HG03378 (cell line): ENCODE measurements at regions not wholly inside any gene's neighbourhood (a gene's known extent, or its start where the extent isn't known, plus 50 kb on each side); places are given as distances from the start of the nearest gene placed in this dataset.
"Not testable (repeated sequence)": the region's sequence is repeated elsewhere in the genome, so short reads cannot be mapped to it uniquely, and the experiment has no call there.

ENCODE experiments used
- ATAC-seq: cut with Tn5 transposase; IDR thresholded peaks from one replicate; pipeline ENCODE4 v1.9.1; 2021; ENCODE audit warnings: mild to moderate bottlenecking, moderate library complexity; ENCODE audit not compliant: unreplicated experiment

DNA sequence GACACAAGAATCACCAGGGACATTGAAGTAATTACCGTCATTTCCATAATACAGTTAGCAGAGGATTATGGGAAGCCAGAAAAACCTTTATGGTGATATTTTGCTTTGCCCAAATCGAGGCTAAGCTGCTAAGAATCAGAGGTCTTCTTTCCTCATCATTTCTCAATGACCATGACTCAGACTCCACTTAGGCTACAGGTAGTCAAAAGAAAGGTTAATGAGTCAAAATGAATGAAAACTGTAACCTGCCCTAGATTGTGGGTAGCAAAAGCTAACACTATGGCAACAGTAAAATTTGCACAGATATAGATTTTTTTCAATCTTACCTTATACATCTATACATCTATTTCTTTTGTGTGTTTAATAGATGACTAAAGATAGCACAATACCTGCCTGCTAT is 185.8 kb downstream of the CARTPT start:
- no peak for ATAC-seq

DNA sequence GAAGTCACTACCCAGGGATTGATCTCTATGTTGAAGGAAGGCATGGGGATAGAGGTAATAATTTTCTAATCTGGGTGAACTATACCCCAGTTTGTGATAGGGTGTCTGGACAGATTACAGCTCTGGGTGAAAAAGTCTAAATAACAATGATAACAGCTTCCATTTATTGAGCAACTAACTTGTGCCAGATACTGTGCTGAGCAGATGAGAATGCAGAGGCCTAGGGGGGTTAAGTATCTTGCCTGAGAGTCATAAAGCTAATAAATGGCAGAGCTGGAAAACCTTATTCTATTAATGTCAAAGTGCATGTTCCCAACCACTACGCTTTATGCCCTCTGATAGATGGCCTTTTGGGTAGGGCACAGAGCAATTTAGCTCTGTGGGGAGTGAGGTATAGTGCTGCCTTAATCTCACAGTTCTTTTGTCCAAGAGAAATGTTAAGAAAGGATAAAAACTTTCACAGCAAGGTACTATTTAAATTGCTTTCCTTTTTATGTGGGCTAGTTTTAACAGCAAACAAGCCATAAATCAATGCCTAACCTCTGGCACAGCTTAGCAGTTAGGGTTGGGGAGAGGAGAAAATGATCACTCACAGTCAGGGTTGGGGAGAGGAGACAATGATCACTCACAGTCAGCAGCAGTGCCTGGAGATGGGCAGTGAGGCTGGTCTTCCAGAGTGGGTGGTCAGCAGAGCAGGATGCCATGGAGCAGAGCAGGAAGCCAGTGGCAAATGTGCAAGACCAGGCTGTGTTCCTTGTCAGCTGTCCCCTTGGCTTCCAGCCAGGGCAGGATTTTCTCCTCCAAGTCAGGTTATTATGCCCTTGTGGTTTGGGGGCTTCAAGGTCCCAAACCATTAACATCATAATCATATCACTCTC is 187.0 kb downstream of the CARTPT start:
- ATAC-seq = no peak

DNA sequence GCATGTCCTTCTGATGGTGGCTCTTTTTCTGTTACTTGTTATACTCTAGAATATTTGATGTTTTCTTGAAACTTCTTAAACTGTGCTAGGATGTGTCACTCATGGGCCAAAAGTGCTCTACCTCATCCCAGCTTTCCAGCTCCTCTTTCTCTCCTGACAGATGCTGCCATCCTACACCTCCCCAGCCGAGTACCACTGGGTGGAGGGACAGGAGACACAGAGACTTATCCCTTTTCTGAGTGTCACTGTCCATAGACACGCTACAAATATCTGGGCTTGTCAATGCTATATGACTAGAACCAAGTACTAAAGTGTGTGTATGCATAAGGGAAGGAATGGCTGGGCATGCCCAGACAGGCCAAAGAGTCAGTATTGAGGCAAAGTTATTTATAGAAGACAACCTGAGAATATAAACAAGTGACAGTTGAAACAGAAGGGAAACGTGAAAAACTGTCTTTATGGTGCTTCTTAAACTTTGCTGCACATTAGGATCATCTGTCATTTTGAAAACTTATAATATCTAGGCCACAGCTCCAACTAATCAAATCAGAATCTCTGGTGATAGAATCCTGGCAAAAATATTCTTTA is 188.0 kb downstream of the CARTPT start:
- no peak for ATAC-seq

DNA sequence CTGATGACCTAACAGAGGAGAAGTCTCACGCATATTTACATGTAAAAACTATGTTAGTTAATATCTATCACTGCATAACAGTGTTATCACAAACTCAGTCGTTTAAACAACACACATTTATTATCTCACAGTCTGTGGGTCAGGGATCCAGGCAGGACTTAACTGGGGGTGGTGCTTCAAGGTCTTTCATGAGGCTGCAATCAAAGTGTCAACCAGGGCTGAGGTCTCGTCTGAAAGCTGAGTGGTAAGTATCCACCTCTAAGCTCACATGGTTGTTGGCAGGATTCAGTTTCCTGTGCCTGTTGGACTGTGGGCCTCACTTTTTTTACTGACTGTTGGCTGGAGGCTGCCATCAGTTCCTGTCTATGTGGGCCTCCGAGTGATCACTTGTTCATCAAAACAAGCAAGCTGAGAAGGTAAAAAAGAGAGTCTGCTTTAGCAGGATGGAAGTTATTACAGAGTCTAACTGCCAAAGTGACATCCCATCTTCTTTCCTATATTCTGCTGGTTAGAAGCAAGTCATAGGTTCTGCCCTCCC is 188.6 kb downstream of the CARTPT start:
- no peak for ATAC-seq

DNA sequence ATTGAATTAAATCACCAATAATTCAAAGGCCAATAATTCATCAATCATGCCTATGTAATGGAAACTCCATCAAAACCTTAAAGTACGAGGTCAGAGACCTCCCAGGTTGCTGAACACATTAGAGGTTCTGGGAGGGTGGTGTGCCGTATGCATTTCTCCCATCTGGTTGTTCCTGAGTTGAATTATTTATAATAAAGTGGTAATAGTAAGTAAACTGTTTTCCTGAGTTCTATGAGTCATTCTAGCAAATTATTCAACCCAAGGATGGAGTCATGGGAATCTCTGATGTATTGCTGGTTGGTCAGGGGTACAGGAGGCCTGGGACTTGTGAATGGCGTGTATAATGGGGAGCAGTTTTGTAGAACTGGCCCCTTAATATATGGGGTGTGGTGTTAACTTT is 191.7 kb downstream of the CARTPT start:
- ATAC-seq = no peak

DNA sequence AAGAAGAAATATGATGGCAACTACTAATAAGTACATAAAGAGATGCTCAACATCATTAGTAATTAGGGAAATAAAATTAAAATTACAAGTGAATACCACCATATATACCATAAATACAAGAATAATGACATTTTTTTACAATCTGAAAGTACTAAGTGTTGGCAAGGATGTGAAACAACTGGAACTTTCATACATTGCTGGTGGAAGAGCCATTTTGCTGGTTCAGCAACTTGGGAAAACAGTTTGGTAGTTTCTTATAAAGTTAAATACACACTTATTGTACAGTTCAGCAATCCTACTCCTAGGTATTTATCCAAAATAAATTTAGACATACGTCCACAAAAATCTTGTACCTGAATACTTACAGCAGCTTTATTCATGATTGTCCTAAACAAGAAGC is 192.9 kb downstream of the CARTPT start:
- no peak for ATAC-seq

DNA sequence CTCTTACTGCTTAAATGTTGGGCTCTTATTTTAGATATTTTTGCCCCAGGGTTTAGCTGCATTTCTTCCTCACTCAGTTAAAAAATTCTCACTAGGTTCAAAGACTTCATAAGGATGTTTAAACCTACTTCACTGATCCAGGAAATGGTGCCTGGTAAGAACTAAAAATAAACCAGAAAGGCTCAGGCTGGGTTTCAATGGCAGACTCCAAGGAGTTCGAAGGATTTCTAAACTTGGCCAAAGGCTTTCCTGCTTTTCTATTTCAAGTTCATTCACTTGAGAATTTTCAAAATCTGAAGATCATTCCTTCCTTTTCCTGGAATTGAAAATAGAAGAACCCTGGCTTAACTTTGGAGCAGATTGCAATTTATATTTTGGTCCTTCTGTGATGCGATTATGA is 193.0 kb upstream of the MAP1B start:
- ATAC-seq = no peak

DNA sequence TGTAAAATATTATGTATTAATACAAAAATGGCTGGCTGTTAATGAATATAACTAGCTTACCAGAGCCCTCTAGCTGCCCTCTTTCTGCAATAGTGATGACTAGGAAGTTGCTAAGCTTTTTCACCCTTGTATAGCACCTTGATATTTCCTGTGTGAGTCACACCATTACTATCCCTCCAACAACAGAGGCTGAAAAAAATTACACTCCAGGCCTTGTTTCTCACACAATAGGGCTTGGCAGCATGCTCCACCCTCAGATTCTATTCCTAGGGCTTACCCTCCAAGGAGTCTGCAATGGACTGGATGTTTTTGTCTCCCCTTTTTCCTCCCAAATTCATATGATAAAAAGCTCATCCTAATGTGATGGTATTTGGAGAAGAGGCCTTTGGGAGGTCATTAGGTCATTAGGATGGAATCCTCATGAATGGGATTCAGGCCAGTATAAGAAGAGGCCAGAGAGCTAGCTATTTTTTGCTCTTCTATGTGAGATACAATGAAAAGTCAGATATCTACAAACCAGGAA is 184.6 kb upstream of the MAP1B start:
- ATAC-seq = no peak

DNA sequence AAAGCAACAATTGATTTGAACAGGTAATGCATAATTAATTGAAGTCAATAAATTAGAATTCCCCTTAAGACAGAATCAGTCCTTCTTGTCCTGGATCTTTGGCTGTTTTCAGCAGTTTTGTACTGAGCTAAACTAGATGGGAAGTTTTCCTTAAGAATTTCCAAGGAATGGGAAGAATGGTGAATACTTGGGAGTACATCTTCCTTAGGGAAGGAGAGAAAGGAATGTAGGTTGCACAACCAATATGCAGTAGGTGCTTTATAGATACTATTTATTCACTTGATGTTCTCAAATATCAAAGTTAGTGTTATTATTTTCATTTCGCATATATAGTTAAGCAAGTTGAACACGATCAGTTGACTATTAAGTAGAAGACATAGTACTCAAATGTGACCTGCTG is 183.5 kb upstream of the MAP1B start:
- no peak for ATAC-seq

DNA sequence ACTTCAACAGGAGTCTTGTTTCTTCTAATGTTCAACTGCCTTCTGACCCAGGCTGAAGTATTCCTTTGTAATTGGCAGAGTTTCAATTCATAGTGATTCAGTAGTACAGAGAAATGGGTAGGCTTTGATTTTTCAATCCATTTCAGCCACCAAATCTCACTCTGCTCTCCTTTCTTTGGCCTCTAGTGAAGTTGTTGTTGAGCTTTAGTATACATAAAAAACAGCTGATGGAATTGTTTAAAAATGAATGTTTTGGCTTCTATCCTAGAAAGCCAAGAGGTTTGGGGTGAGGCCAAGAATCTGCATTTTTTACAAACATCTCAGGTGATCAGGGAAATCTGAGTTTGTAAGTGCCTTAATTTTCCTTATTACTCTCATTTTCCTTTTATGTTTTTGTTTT is 182.9 kb upstream of the MAP1B start:
- no peak for ATAC-seq

DNA sequence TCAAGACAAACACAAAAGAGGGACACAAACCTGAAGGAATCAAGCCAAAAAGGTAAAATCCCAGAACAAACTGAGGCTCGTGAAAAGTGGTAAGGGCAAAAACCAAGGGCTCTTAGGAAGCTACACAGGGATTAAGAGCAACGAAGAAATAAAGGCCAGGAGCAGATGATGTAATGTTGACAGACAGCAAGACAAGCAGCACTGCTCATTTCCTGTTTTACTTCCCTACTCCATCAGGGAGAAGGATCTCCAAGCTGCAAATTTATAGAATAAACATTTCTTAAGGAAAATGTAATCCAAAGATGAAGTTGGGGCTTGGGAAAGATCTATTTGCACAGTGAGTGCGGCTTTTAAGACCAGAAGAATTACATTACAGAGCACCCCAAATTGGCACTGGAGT is 182.3 kb upstream of the MAP1B start:
- no peak for ATAC-seq

DNA sequence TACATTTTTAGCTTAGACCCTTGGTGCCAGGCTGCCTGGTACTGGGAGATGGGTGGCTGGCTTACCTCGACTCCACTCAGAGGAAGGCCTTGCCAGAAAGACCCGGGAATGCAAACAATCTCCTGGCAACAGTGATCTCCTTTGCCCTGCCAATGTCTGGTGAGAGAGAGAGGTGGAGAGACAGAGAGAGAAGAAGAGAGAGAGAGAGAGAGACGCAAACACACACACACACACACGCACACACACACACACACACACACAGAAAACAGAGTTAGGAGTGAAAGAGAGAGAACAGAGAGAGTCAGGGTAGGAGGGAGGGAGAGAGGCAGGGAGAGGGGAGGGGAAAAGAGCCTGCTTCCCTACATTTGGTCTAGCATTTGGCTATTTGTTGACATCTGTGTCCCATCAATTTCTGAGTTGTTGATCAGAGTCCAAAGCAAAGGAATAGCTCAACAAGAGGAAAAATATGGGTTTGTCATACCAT is 181.6 kb upstream of the MAP1B start:
- no peak for ATAC-seq

DNA sequence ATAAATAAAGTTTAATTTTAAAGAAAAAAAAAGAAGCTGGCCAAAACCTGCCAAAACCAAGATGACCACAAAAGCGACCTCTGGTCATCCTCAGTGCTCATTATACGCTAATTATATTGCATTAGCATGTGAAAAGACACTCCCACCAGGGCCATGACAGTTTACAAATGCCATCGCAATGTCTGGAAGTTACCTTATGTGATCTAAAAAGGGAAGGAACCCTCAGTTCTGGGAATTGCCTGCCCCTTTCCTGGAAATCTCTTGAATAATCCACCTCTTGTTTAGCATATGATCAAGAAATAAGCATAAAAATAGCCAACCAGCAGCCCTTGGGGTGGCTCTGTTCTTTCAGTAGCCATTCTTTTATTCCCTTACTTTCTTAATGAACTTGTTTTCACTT is 178.3 kb upstream of the MAP1B start:
- no peak for ATAC-seq

DNA sequence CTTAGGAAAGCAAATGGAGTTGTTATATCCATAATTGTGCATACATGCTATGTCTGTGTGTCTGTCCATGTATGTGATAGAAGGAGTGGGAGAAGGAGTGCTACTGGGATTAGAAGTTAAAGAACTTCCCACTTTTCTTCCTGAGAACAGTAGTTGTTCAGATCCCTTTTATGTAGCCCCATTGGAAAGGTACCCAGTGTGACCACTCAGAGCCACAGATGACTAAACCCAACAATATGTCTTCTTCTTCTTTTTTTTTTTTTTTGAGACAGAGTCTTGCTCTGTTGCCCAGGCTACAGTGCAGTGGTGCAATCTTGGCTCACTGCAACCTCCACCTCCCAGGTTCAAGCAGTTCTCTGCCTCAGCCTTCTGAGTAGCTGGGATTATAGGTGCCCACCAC is 176.7 kb upstream of the MAP1B start:
- not testable (repeated sequence) for ATAC-seq

DNA sequence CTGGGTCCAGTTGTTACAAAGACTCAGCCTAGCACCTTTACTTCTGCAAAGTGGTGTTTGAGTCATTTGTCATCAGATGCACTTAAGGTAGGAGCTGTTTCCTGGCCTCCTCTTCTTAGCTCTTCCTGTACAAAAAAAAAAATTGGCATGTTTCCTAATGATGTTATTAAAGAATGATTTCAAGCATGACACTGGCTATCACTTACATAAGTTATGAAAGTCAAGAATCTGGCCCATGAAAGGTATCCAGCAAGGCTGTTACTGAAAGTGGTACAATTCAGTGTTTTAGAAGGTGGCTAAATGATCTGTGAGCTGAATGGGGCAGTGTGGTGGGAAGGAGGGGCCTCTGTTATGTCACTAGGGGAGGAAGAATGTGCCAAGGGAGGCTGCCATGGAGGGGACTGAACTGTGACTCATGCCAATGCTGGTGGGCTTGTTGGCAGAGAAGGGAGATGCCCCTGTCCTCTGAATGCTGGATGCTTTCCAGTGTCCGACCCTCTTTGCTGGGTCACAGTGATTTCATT is 175.1 kb upstream of the MAP1B start:
- no peak for ATAC-seq

DNA sequence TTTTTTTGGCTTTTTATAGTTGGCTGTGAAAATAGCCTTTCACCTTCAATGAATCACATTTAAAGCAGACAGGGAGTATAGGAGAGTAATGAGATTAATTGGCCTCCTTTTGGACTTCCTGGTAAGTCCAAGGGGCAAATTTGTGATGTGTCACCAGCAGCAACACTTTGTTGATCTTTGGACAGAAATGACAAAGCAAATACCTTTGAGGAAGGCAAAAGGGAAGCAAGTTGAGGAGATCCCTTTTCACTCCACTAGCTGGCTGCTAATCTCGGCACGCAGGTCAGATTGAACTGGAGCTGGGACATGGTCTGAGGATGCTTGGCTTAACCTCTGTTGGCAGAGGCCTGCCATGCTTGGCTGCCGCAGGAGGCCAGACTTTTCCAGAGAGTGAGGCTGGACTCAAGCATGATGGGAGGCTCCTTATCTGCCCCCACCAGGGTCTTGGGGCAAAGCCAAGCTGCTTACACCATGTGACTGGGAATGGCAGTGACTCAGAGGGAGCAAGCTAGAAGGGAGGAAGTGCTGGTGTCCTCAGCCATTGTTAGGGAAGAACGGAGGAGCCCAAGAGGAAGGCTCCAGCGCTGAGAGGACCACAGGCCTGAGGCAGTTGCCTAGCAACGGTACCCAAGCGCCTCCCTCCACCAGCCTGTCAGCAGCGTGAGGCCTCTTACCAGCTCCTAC is 174.5 kb upstream of the MAP1B start:
- ATAC-seq = no peak

DNA sequence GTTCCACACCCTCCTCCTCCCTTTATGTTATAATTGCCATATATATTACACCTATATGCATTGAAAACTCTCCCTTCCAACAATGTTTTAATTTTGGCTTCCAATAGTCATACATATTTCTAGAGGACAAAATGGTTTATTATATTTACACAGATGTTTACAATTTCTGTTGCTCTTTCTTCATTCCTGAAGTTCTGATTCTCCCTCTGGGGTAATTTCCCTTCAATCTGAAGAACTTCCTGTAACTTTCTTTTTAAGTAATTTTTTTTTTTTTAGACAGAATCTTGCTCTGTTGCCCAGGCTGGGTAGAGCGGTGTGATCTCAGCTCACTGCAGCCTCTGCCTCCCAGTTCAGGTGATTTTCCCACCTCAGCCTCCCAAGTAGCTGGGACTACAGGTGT is 173.0 kb upstream of the MAP1B start:
- no peak for ATAC-seq

DNA sequence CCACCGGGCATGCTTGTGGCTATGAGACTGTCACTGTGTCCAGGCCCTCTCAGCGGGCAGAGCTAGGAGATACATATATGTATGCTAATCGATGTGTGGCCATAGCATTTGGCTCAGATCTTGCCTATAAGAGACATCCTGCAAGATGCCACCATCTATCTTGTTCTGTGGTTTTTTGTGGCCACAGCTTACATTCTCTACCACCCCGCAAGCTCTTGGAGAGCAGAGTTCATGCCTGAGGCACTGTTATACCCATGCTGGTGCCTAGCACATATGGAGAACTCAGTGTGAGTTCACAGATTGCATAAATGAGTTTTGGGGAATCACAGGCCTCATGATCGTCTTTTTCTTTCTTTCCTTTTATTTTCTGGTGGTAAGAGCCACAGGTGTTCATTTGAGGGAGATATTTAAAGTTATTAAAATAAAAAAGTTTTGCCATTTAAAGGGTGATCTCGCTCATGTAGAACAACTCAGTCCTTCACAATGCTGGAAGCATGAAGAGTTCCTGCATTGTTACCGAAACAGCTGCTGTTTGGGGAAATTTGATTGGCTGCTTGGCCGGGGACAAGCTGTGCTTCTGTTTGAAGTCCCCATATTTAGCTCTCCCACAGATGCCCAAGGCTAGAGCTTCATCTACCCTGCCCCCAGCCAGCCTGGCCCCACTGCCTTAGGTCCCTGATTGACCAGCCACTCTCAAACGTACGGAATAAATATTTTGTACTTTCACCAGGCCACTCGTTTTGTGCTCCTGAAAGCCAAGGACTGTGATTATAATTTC is 169.2 kb upstream of the MAP1B start:
- ATAC-seq = no peak

DNA sequence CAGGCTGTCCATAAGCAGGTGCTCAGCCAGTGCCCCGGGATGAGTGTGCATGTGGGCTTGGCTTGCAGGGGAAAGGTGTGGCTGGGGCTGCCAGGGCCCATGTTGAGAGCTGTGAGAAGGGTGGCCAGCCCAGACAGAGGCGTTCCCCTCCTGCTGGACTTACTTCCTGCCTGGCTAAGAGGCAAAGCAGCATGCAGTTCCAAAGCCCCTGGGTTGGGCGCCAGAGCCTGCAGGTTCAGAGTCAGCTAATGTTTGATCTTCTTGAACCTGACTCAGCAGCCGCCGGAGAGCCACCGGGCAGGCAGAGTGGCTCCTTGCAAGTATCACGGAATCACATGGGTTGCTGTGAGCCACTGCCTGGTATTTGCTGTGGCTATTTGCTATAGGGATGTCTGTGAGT is 168.4 kb upstream of the MAP1B start:
- no peak for ATAC-seq

DNA sequence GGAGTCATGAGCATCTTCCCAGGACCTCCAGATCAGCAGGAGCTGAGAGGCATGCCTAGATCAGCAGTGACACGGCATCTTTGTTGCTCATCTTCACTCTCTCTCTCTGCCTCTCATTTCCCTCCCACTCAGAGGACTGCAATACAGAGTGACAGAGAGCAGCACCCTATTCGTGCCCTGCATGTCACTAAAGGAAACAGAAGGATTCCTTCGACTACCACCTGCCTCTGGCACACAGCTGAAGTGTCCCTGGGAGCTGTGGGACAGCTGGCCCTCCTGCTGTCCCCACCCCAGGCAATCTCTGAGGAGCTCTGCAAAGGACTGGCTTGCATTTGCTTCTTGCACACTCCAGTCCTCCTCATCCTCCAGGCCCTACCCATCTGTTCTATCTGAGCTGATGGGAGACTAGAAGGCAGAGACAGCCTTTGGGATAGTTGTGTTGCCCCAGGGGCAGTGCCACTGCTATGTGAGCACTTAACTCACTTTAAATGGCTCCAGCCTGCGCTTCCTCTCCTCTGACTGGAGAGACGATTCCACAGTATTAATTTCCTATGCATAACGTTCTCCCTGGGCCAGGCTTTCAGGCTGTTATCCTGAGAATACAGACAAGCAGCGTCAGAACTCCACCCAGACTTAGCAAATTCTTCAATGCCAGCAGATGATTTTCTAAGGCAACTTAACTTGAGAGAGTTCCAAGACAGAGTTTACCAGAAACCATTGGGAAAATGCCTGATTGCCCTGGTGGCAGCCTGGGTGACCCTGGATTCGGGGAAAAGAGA is 167.6 kb upstream of the MAP1B start:
- ATAC-seq = no peak
